Skin of body (tissue), 1 donor: ENCODE measurements at regions not wholly inside any gene's neighbourhood (a gene's known extent, or its start where the extent isn't known, plus 50 kb on each side); places are given as distances from the start of the nearest gene placed in this dataset.
A peak's percentile ranks its signal among the peaks of the same experiment; 100 is the strongest.

Experiments
- DNase-seq: peaks from one replicate; lab custom pipeline; 2025; lab: John Stamatoyannopoulos, UW

GRCh38 chr7:98040626-98041360 is 50.8 kb upstream of the OCM2 start:
- DNase-seq = no peak

- no peak for DNase-seq
Measured at GRCh38 chr7:98046816-98047215, 56.8 kb upstream of the OCM2 start.

- DNase-seq = no peak
Measured at GRCh38 chr7:98049034-98049433, 57.6 kb upstream of the LMTK2 start.

- DNase-seq = no peak
Measured at GRCh38 chr7:98051118-98051744, 55.4 kb upstream of the LMTK2 start.

GRCh38 chr7:98054585-98054984 is 52.1 kb upstream of the LMTK2 start:
- DNase-seq = no peak

GRCh38 chr7:98056580-98056979 is 50.1 kb upstream of the LMTK2 start:
- peak; percentile 12 for DNase-seq
